DMS153 treated with DMSO at 0.1 percent for 48 hours (cell line): ENCODE measurements at regions not wholly inside any gene's neighbourhood (a gene's known extent, or its start where the extent isn't known, plus 50 kb on each side); places are given as distances from the start of the nearest gene placed in this dataset.
A peak's percentile ranks its signal among the peaks of the same experiment; 100 is the strongest.

Experiments used
- DNase-seq: peaks from one replicate; lab custom pipeline; 2025; ENCODE audit not compliant: unreplicated experiment; lab: John Stamatoyannopoulos, UW

DNA sequence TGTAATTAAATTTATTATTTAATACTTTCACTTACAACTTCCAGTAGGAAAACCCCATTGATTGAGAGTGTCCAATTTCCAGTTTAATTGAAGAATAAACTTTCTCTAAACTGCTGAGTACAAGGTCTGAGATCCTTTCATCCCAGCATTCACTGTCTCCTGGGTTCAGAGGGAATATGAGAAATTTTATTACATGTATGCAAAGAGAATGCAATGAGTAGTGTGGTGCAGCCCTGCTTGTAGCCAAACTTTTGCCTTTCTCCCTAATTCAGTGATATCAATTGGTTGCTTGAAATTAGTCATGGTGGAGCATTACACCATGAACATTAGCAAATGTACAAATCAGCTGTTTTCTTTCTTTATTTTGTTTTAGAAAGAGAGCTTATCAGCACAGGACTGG lies 780.6 kb upstream of the MDGA2 start:
- DNase-seq, result no peak

DNA sequence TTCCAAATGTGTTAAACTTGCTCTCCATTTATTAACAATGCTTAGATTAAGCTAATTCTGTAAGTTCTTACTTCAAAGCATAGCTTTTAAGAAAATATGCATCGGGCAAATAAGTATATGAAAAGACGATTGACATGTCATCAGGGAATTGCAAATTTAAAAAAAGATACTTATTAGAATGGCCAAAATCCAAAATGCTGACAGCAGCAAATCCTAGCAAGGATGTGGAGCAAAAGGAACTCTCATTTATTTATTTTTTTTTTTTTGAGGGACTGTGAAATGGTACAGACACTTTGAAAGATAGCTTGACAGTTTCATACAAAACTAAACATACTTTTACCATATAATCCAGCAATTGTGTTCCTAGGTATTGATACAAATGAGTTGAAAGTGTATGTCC lies 779.5 kb upstream of the MDGA2 start:
- DNase-seq, result no peak

DNA sequence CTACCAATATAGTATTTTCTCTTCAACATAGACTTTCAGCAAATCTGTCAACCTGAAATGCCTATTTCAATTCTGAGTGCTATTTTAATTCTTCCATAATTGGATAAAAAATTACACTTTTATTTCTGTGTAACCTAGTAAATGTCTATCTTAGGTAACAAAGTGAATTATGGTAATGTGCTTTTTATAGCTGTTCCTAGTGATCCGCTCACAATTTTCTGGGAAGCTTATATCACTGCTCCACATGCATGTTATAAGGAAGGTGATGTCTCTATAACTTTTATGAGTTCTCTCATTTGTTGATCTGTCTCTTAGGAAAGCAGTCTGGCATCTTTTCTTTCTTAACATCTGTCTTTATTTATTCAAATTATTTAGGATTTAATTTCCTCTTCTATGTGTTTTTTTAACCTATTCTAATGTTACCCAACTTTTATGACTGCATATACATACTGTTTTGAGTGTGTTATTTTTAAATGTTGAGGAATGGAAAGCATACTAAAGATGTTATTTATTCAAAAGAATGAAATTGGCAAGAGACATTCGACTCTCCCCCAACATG lies 777.1 kb upstream of the MDGA2 start:
- DNase-seq, result no peak

DNA sequence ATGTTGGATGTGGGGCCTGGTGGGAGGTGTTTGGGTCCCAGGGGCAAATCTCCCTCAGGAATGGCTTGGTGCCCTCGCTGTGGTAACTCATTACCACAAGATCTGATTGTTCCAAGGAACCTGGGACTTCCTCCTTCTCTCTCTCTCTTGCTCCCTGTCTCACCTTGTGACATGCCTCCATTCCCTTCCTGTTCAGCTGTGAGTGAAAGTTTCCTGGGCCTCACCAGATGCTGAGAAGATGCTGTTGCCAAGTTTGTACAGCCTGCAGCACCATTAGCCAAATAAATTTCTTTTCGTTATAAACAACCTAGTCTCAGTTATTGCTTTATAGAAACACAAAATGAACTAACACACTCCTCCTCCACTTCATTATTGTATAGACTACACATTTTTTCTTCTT lies 759.8 kb upstream of the MDGA2 start:
- no peak for DNase-seq

DNA sequence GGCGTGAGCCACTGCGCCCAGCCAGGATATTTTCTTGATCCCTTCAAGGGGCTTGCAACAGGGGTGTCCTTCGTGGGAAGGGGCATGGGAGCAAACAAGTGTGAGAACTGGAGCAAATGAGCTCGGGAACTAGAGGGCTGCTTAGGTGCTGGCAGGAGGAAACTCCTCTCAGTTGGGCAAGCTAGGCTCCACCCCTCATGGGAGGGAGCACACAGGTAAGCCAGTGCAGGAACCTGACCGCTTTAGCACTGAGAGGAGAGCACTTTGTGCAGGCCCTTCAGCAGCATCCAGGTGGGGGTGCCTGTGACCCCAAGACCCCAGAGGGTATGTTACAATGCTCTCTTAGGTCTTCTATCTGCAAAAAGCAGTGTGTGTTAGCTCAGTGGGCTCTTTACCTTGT lies 755.4 kb upstream of the MDGA2 start:
- no peak for DNase-seq

DNA sequence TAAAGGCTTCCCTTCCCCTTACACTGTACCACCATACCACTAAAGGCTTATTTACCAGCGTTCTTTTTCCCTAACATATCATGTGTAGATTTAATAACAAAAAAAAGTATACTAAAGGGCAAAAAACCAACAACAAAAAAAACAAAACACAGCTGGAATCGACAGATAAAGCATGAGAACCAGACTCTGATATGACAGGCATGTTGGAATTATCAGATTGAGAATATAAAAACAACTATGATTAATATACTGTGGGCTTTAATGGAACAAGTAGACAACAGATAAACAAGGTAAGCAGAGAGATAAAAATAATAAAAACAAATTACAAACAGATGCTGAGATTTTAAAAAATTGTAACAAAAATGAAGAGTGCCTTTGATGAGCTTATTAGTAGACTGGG lies 754.1 kb upstream of the MDGA2 start:
- DNase-seq, result no peak

DNA sequence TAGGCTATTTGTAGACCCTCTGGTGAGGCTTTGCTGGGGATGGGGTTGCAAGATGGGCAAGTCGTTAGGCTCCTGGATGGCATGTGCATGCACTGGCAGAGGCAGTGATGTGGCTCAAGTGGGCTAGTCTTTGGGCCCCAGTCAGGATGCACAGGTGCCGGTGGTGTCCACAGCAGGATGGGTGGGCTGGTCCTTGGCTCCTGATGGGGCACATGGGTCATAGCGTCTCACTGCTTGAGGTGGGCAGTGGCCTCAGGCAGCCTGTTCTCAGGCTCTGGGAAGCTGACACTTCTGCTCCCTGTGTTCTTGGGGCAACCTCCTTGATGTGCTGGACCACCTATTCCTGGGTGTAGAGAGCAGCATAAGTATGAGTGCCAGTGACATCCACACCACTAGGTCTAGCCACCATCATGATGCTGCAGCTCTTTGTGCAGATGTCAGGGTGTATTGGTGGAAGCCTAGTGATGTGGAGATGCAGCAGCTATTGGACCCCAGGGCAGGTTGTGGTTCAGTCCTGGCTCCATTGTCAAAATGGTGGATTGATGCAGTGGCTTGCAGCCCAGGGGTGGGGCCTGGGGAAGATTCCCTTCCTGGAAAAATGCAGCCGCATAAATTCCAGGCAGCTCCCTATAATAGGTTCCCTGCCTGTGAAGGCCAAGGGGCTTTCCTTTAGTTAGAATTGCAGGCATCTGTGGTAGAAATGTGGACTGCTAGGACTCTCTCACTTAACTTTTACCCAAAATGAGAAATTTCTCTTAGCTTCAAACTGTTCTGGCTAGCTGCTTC lies 742.5 kb upstream of the MDGA2 start:
- DNase-seq, result no peak

DNA sequence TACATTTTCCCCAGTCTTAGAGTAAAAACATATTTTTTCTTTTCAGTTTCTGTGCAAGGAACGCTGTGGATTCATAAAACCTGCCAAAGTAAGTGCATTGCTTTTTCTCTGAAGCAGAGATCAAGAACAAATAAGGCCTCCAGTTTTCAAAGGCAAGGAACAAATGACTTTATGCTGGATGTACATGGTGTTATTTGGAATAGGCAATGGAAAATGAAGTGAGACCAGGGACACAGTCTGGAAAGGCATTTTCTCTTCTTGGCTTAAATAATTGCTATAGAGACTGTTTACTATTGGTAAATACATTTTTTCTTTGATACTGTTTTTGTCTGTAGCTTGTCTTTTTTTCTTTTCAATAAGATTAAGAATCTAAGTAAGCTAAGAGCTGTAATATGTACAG lies 725.9 kb upstream of the MDGA2 start:
- DNase-seq, result no peak

DNA sequence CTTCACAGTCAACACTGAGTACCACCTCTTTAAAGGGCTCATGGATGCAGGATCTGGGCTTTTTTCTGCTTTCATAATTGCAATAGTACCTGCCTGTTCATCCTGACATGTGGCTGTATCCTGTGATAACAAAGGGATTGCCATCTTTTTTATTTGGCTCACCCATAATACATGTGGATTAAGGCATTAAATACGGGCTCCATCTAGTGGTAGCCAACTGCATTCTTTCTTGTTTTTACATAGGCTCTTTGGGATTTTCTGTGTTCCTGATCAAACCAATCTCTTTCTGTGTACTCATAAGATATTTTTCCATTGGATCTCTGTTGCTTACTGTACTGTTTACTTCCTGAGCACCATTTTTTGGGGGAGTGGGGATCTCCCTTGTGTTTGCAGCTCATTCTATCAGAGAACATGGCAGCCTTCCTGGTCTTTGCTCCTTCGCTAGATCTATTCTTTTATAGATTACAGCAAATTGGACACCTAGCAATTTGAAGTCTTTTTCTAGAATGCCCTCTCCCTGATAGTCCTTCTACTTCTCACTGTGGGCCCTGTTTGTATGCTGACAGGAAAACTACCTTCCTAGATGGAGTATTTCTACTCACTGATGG lies 723.4 kb upstream of the MDGA2 start:
- DNase-seq, result peak; percentile 51

DNA sequence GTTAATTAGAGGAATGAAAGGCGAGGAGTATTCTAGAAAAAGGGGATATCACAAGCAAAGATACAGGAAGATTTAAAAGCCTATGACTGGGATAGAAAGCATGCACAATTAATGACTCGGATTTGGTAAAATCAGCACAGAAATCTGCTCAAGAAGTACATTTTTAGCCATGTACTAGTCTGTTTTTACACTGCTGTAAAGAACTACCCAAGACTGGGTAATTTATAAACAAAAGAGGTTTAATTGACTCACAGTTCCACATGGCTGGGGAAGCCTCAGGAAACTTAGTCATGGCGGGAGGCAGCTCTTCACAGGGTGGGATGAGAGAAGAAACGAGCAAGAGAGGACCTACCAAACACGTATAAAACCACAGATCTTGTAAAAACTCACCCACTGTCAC lies 716.3 kb upstream of the MDGA2 start:
- DNase-seq, result no peak

DNA sequence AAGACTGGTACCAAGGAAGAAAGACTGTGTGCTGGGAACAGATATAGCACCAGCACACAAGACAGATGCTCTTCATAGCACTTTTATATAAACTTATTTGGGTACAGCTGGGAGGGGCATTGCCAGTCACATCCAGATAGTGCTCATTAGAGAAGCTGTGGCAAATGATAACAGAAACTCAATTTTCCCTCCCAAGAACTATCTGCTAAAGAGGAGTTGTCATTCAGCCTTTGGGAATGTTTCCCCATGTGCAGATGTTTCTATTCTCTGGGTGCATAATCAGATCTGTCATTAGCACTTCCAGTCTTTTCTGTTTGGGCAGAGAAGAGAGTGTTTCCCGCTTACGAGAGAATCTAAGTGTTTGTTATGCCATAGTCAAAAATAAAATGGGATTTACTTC lies 714.9 kb upstream of the MDGA2 start:
- no peak for DNase-seq

DNA sequence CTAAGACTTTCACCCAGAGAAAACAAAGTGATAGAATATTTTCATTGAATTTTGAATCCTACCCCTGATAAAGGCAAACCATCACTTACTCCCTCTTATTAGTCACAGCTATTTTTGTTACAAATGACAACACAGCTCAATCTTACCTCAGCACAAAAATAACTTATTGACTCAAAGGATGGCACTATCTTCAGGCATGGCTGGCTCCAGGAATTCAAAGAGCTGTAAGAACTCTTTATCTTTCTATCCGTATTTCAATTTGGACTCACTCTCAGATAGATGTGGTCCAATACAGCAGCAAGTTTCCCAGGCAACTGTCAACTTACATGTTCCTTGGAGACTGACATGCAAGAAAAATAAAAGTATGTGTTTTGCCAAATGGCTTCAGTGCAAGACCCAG lies 709.4 kb upstream of the MDGA2 start:
- no peak for DNase-seq

DNA sequence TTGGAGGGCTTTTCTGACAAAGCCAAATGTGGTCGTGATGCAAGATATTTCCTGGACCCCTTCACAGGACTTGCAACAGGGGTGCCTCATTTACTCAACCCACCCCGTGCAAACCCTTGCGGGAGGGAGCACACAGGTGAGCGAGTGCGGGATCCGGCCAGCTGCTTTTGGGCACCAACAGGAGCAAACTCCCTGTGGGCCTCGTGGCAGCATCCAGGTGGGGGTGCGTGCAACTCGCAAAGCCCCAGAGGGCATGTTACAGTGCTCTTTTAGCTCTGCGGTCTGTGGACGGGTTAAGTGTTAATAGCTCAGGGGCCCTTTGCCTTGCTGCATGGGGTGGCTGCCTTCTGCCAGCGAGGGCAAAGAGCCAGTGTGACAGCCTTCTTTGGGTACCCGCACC lies 707.6 kb upstream of the MDGA2 start:
- no peak for DNase-seq

DNA sequence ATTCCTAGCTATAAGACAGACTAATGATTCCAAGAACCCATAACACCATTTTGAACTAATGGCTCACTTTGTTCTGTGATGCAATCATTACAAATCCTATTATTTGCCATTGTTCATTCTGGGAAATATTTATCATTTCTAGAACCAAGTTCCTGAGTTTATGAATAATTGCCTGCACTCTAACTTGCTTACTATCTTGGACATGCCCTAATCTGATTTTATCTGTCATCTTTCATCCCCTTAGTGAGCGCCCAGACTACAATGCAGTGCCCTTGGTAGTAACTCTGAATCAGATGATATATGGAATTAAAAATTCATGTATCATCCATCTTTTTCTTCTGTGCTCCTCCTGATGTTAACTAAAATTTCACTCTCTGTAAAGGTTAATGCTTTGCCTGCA lies 703.1 kb upstream of the MDGA2 start:
- no peak for DNase-seq

DNA sequence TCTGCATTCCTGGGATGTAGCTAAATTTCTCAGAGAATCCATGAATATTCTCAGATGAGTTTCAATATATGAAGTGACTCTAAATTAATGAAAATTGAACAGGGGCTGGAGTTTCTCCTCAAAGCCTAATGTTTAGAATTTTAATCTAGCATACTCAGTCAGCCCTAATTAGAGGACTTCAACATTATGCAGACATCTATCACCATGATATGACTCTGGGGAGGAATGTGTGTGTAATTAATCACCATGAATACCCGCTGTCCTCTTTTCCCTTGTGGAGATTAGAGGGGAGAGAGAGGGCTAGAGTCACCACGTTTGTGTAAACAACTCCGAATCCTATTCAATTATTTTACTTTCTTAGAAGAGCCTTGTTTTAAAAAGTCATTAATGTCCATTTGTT lies 698.6 kb upstream of the MDGA2 start:
- no peak for DNase-seq

DNA sequence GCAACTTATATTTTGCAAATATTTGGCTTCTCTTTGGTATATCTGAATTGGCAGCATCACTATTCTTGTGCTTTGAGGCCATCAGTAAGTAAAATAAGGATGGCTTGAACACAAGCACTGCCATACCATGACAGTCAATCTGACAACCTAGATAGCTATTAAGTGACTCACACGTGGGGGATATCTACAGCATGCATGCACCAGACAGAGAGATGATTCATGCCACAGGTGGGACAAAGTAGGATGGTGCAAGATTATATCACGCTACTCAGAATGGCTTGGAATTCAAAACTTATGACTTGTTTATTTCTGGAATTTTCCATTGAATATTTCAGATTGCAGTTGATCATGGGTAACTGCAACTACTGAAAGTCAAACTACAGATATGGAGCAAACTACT lies 675.6 kb upstream of the MDGA2 start:
- DNase-seq, result no peak

DNA sequence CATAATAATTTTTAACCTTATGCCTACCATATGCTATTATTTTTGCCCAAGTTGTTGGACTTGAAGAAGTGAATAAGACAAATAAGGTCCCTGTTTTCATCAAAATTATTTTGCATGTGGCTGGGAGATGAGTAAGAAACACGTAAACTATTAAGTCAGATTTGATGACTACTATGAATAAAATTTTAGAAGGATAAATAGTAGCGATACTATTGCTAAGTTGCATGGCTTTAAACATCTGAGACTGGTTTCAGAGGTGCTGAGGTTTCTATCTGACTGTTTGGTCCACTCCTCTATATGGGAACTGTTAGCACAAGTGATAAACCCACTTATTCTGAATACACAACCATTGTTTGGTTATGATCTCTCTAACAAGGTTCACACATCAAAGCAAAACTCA lies 674.3 kb upstream of the MDGA2 start:
- DNase-seq, result no peak

DNA sequence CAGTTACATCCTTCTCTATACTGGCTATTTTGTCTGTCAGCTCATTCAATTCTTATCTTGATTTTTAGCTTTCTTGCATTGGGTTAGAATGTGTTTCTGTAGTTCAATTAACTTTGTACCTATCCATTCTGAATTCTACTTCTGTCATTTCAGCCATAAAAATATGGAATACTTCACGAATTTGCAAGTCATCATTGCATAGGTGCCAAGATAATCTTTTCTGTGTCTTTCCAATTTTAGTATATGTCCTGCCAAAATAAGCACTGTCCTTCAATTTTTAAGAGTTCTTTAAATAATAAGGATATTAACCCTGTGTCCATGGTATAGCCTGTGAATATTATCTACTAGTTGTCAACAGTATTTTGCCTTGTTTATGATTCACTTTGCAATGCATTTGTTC lies 665.7 kb upstream of the MDGA2 start:
- no peak for DNase-seq

DNA sequence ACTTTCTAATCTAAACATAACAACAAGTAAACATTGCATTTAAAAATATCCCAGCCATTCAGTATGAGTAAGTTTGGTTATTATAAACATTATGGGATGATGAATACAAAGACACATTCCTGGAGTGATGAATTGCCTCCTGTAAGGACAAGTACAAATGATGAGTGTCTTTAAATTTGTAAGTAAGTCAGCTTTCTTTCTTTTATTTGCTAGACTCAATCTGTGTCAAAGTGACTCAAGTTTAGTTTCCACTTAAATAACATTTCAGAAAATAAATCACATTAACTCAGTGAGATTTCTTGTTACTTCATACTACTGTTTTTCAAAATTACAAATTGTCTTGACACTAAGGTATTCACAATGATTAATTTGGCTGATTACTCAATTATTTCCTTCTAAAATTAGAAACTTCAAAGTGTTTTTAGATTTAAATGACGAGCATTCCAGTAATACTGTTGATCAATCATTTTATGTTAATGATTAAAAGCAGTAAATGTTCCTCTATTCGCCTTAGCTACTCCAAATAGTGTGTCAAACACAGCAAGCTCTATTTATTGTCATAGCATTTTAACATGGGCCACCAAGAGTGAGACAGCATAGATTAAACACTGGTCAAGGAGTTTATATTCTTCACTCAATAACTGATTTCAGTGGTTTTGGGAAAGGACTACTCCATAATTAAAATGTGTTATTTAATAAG lies 658.0 kb upstream of the MDGA2 start:
- no peak for DNase-seq

DNA sequence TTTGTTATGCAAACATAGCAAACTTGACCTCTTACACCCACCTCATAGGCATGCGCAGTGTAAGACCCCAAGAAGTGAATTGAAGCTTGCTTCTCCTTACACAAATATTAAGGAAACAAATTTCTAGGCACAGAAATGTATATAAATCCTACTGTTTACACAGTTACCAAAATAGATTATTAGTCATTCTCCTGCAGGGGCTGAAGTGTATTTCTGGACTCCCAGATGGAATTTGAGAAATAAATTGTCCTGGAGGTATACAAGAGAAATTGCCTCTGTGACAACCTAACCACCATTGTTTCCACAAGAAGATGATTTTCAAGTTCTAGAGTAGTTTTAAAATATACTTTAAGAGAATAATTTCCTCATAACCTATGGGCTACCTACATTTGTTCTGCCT lies 656.0 kb upstream of the MDGA2 start:
- no peak for DNase-seq

DNA sequence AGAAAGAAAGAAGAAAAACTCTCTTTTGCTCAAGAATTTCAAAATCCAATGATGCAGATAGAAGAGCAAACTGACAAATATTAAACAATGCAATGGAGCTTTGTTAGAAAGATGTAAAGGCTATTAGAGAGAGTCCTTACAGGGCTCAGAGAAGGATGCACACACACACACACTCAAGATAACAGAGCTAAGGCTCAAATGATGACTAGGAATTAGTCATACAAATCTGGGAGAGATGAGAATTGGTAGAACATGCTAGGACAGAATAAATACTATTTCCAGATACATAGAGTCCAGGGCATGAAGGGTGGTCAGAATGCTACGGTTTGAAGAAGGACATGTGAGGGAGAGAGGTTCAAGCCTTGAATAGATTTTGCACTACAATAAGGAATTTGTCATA lies 650.1 kb upstream of the MDGA2 start:
- no peak for DNase-seq

DNA sequence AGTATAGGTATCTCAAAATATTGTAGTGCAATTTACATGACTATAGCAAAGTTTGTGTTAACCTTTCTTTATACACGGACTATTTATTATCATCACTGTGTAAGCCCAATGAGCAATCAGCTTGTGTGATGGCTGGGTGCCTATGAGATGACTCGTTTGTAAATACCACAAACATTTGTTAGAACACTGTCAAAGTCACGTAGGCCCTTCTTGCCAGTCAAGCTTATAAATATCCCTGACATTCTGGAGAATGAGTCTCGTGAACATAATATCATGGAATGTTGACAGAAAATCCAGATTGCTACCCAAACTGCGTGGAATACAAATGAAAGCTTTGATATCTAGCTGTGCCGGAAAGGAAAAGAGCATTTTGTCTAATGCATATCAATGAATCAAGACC lies 648.3 kb upstream of the MDGA2 start:
- no peak for DNase-seq
